ENCODE measurements at regions not wholly inside any gene's neighbourhood (a gene's known extent, or its start where the extent isn't known, plus 50 kb on each side); places are given as distances from the start of the nearest gene placed in this dataset.

DNA sequence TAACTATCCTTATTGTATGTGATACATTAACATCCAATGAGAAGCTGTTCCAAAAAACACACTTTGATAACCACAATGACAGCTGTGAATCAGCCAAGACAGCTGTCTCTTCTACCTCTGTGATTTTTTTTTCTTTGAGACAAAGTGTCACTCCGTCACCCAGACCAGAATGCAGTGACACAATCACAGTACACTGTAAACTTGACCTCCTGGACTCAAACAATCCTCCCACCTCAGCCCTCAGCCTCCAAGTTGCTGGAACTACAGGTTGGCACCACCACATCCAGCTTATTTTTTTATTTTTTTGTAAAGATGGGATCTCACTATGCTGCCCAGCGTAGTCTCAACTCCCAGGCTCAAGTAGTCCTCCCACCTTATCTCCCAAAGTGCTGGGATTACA, 73.5 kb upstream of the TMCO5A start:
- H3K9me3 ChIP-seq, result peaks cover 4% of the 10 kb centered on the region; the same call in 1 of the 2 replicates
- no peak overlapping the region for H3K4me2 ChIP-seq
- no peak overlapping the region for H3K27ac ChIP-seq
- no peaks in the 10 kb centered on the region for H3K4me1 ChIP-seq
- H3K4me3 ChIP-seq, result no peak overlapping the region
- H3K27me3 ChIP-seq, result no peaks in the 10 kb centered on the region
- H3K9ac ChIP-seq, result no peak overlapping the region
- H4K20me1 ChIP-seq, result no peaks in the 10 kb centered on the region
- TF ChIP-seq Cebpa-rat (IDR thresholded peaks at IDR 0.05), result no peak
- H3K36me3 ChIP-seq, result no peaks in the 10 kb centered on the region

- Histone ChIP-seq H3K27me3 (no peaks in the 10 kb centered on the region), H3K4me3 (no peak overlapping the region), H3K36me3 (no peaks in the 10 kb centered on the region), H3K9ac (no peak overlapping the region), H3K4me2 (no peak overlapping the region), H3K4me1 (no peaks in the 10 kb centered on the region), H3K9me3 (peaks cover 4% of the 10 kb centered on the region; the same call in 1 of the 2 replicates), H4K20me1 (no peaks in the 10 kb centered on the region), H3K27ac (no peak overlapping the region)
- no peak for TF ChIP-seq Cebpa-rat (IDR thresholded peaks at IDR 0.05)
Observed at GRCh38 chr15:37865687-37866086, 68.8 kb upstream of the TMCO5A start.

DNA sequence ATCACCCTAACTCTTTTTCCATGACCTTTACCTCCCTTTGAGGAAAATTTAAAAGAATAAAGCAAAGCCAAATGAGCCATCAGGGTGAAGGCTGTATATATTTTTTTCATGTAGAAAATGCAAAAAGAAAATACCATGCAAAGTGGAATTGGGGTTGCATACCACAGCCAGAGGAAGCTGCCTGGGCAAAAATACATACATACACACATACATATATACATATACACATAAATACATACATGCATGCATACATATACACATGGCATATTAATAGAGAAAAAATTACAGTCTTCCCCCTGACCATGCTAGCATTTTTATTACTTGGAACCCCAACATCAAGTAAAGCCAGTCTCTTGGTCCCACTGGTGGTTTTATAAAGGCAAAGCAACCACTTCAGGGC, 63.7 kb upstream of the TMCO5A start:
- no peak overlapping the region for H3K4me2 ChIP-seq
- H3K27ac ChIP-seq, result no peak overlapping the region
- no peak overlapping the region for H3K4me3 ChIP-seq
- TF ChIP-seq Cebpa-rat (IDR thresholded peaks at IDR 0.05), result no peak
- H3K9me3 ChIP-seq, result no peaks in the 10 kb centered on the region
- H3K9ac ChIP-seq, result no peak overlapping the region
- H4K20me1 ChIP-seq, result no peaks in the 10 kb centered on the region
- H3K36me3 ChIP-seq, result no peaks in the 10 kb centered on the region
- no peaks in the 10 kb centered on the region for H3K27me3 ChIP-seq
- no peaks in the 10 kb centered on the region for H3K4me1 ChIP-seq

- TF ChIP-seq Cebpa-rat (IDR thresholded peaks at IDR 0.05), result no peak
- Histone ChIP-seq H3K9me3 (no peaks in the 10 kb centered on the region), H4K20me1 (no peaks in the 10 kb centered on the region), H3K36me3 (no peaks in the 10 kb centered on the region), H3K9ac (no peak overlapping the region), H3K4me3 (no peak overlapping the region), H3K27me3 (no peaks in the 10 kb centered on the region), H3K4me2 (no peak overlapping the region), H3K4me1 (no peaks in the 10 kb centered on the region), H3K27ac (no peak overlapping the region)
Observed at GRCh38 chr15:37872661-37873060, 61.8 kb upstream of the TMCO5A start.

DNA sequence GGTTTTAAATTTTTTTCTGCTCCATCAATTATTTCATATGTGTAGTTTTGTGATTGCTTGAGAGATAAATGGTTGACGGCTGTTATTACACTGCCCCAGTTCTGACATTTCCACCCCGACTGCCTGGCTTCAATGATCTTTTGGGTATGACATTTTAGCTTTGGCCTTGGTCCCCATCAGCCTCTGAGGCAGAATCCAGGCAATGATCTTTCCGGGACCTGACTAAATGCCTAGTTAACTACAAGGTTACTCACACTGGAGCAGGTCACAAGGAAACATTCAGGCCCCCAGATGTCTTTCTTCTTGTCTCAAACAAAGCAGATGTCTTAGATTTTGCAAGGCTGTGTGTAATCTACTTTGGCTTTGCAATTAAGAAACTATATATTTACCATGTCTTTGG, 61.1 kb upstream of the TMCO5A start:
- H3K27ac ChIP-seq, result no peak overlapping the region
- no peaks in the 10 kb centered on the region for H3K4me1 ChIP-seq
- H3K36me3 ChIP-seq, result no peaks in the 10 kb centered on the region
- H3K9me3 ChIP-seq, result no peaks in the 10 kb centered on the region
- H3K4me2 ChIP-seq, result no peak overlapping the region
- no peak for TF ChIP-seq Cebpa-rat (IDR thresholded peaks at IDR 0.05)
- no peak overlapping the region for H3K4me3 ChIP-seq
- H4K20me1 ChIP-seq, result no peaks in the 10 kb centered on the region
- H3K9ac ChIP-seq, result no peak overlapping the region
- no peaks in the 10 kb centered on the region for H3K27me3 ChIP-seq

GRCh38 chr15:37876900-37877299, 57.5 kb upstream of the TMCO5A start:
- H3K27ac ChIP-seq, result no peak overlapping the region

DNA sequence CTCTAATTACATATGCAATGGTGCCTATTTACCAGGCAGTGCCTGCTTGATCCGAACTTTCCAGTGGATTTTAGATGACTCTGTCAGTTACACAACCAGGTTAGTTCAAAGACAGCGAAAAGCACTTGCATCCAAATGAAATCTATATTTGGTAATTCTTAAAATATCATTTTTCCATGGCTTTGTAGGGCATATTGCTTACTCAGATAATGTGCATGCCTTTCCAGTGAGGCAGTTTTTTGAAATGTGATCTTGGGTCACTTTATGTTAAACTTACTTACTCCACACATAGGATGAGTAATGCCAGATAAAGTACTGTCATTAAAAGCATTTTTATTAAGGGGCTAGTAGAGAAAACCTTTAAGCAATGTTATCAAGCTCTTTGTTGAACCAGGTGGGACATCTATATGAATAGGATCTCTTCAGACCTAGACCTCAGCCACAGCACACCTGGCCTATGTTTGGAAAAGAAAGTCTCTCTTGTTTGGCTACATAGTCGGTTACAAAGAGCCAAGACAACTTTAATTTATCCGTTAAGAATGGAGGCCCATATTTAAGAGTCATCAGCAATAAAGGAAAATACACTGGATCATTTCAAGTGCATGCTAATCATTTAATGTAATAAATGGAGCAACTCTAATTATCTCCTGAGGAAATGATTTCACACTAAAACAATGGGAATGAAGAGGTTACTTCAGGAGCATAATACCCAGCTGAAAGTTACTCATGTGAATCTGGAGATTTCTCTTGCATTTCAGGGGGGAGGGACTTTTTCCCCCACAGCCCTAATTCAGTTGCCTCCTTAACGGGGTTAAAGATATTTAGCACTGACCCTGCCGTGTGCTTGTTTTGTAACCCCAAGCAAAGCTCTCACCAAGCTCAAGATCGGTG, 56.3 kb upstream of the TMCO5A start:
- H3K4me3 ChIP-seq, result no peak overlapping the region
- H3K27ac ChIP-seq, result no peak overlapping the region
- no peaks in the 10 kb centered on the region for H3K27me3 ChIP-seq
- no peak overlapping the region for H3K9ac ChIP-seq
- H3K4me1 ChIP-seq, result no peaks in the 10 kb centered on the region
- H3K36me3 ChIP-seq, result no peaks in the 10 kb centered on the region
- H3K4me2 ChIP-seq, result no peak overlapping the region
- TF ChIP-seq Cebpa-rat (IDR thresholded peaks at IDR 0.05), result no peak
- H4K20me1 ChIP-seq, result no peaks in the 10 kb centered on the region
- H3K9me3 ChIP-seq, result no peaks in the 10 kb centered on the region

More at GRCh38 chr15:37876900-37877299, 57.5 kb upstream of the TMCO5A start:
- no peaks in the 10 kb centered on the region for H3K4me1 ChIP-seq
- no peaks in the 10 kb centered on the region for H3K27me3 ChIP-seq
- no peaks in the 10 kb centered on the region for H4K20me1 ChIP-seq
- H3K9ac ChIP-seq, result no peak overlapping the region
- H3K9me3 ChIP-seq, result no peaks in the 10 kb centered on the region
- no peaks in the 10 kb centered on the region for H3K36me3 ChIP-seq
- no peak overlapping the region for H3K4me3 ChIP-seq
- no peak overlapping the region for H3K4me2 ChIP-seq
- no peak for TF ChIP-seq Cebpa-rat (IDR thresholded peaks at IDR 0.05)

DNA sequence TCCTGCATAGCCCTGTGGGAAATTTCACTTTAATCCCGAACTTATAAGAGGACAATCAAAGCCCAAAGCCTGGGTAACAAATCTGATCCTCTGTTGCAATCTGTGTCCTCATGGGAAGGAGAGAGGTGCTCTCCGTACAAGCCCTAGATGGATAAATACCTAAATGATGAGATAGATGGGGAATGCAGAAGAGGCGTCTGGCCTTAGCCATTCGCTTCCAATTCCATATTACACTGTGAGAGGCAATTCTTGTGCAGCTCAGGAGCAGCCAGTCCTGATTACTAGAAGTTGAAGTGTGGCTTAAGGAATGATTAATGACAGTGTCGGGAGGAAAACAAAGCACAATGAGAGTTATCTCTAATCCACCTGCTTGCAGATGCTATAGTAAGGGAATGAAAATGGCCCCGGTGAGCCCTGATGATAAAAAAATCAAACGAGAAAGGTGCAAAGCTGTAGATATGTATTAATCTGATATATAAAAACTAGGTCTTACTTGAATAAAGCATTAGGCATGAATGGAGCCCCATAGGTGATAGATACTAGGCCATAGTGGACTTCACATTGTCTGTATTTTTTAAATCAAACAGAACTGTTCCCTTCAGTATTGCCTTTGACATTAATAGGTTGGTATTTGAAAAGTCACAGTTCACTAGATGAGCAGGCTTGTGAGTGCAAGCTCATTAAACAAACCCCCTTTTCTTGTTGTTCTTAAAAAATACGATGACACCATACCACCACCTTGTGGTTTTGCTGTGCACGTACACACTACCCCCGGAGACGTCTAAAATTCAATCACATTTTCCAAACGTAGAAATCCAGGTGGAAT, 54.2 kb upstream of the TMCO5A start:
- no peak for TF ChIP-seq Cebpa-rat (IDR thresholded peaks at IDR 0.05)
- no peaks in the 10 kb centered on the region for H3K36me3 ChIP-seq
- H3K9me3 ChIP-seq, result no peaks in the 10 kb centered on the region
- no peaks in the 10 kb centered on the region for H4K20me1 ChIP-seq
- no peak overlapping the region for H3K4me2 ChIP-seq
- H3K4me1 ChIP-seq, result no peaks in the 10 kb centered on the region
- H3K9ac ChIP-seq, result no peak overlapping the region
- no peak overlapping the region for H3K27ac ChIP-seq
- no peaks in the 10 kb centered on the region for H3K27me3 ChIP-seq
- no peak overlapping the region for H3K4me3 ChIP-seq

- H3K9ac ChIP-seq, result no peak overlapping the region
- H3K36me3 ChIP-seq, result no peaks in the 10 kb centered on the region
- TF ChIP-seq Cebpa-rat (IDR thresholded peaks at IDR 0.05), result no peak
- H3K4me2 ChIP-seq, result no peak overlapping the region
- no peaks in the 10 kb centered on the region for H3K9me3 ChIP-seq
- H3K27me3 ChIP-seq, result no peaks in the 10 kb centered on the region
- no peak overlapping the region for H3K4me3 ChIP-seq
- no peaks in the 10 kb centered on the region for H3K4me1 ChIP-seq
- H3K27ac ChIP-seq, result no peak overlapping the region
- no peaks in the 10 kb centered on the region for H4K20me1 ChIP-seq
Observed at GRCh38 chr15:37880835-37881153, 53.6 kb upstream of the TMCO5A start.
